Activated T-cell treated with anti-CD3 and anti-CD28 coated beads, Interleukin-2, amount 50 U/mL, for 1 hour (primary cell): ENCODE measurements at regions not wholly inside any gene's neighbourhood (a gene's known extent, or its start where the extent isn't known, plus 50 kb on each side); places are given as distances from the start of the nearest gene placed in this dataset.

ENCODE experiments used
- DNase-seq: peaks from one replicate; pipeline ENCODE4 v3.0.0-alpha.2; 2020

GRCh38 chr6:14645841-14646240 lies 528.3 kb downstream of the CD83 start:
- DNase-seq: no peak

GRCh38 chr6:14646371-14646770 lies 528.8 kb downstream of the CD83 start:
- no peak for DNase-seq

- DNase-seq: no peak
Measured at GRCh38 chr6:14647357-14647756, 529.8 kb downstream of the CD83 start.

- no peak for DNase-seq
Measured at GRCh38 chr6:14652536-14652935, 535.0 kb downstream of the CD83 start.

- no peak for DNase-seq
Measured at GRCh38 chr6:14655201-14656061, 537.9 kb downstream of the CD83 start.

- no peak for DNase-seq
Measured at GRCh38 chr6:14656078-14656521, 538.5 kb downstream of the CD83 start.

GRCh38 chr6:14656649-14657048 lies 539.1 kb downstream of the CD83 start:
- no peak for DNase-seq

GRCh38 chr6:14658030-14658429 lies 540.5 kb downstream of the CD83 start:
- DNase-seq: no peak

- DNase-seq: no peak
Measured at GRCh38 chr6:14658886-14659561, 541.5 kb downstream of the CD83 start.

- DNase-seq: no peak
Measured at GRCh38 chr6:14659841-14660240, 542.3 kb downstream of the CD83 start.

- DNase-seq: no peak
Measured at GRCh38 chr6:14660806-14661579, 543.4 kb downstream of the CD83 start.

- DNase-seq: no peak
Measured at GRCh38 chr6:14661691-14662090, 544.1 kb downstream of the CD83 start.

- peak; percentile 29 for DNase-seq
Measured at GRCh38 chr6:14664112-14664601, 546.6 kb downstream of the CD83 start.

- DNase-seq: no peak
Measured at GRCh38 chr6:14664621-14665315, 547.2 kb downstream of the CD83 start.

- DNase-seq: no peak
Measured at GRCh38 chr6:14665827-14666724, 548.5 kb downstream of the CD83 start.

- no peak for DNase-seq
Measured at GRCh38 chr6:14670806-14671205, 553.2 kb downstream of the CD83 start.

GRCh38 chr6:14671261-14671681 lies 553.7 kb downstream of the CD83 start:
- no peak for DNase-seq

- no peak for DNase-seq
Measured at GRCh38 chr6:14671937-14672336, 554.4 kb downstream of the CD83 start.

- no peak for DNase-seq
Measured at GRCh38 chr6:14673201-14673600, 555.6 kb downstream of the CD83 start.

- DNase-seq: no peak
Measured at GRCh38 chr6:14674458-14674857, 556.9 kb downstream of the CD83 start.

GRCh38 chr6:14674867-14675648 lies 557.5 kb downstream of the CD83 start:
- DNase-seq: no peak
